K562 (cell line): ENCODE measurements at regions not wholly inside any gene's neighbourhood (a gene's known extent, or its start where the extent isn't known, plus 50 kb on each side); places are given as distances from the start of the nearest gene placed in this dataset.

ENCODE experiments used
- ATAC-seq: fragments of 200-7000 bp; cut with Tn5 transposase; 3 replicates; pipeline ENCODE4 v1.9.1; 2020; ENCODE audit warnings: moderate library complexity
- BruUV-seq: library from RNA; stranded (reverse); fragments of 400-500 nt; replicated peaks from 2 replicates; lab custom pipeline; 2021; lab: Mats Ljungman, UMichigan
- CTCF ChIA-PET: fragments of 300-600 bp; formaldehyde crosslinking; extraction: SDS; loops from one replicate; lab custom pipeline; 2021; ENCODE audit warnings: low intra/inter-chr PET ratio; lab: Yijun Ruan, JAX
- POLR2A ChIA-PET: fragments of 300-600, 350-650 bp; sonication (Branson Sonifier 250); formaldehyde crosslinking; extraction: SDS; loops from one replicate; lab custom pipeline; 2021; ENCODE audit warnings: antibody characterized with exemption, inconsistent platforms; lab: Yijun Ruan, JAX
- DNase-seq, 4 experiments: peaks; one replicate each; pipeline versions ENCODE4 v3.0.0 to v3.0.0-alpha.2; 2011 to 2018; ENCODE audit warnings: low spot score in 3 of 4, mixed read lengths in 3 of 4; ENCODE audit errors: extremely low read depth in 1 of 4
- FAIRE-seq: peaks from 2 replicates; lab custom pipeline; 2011; peaks lifted over from hg19 to GRCh38; lab: Jason Lieb, UNC
- H2AFZ ChIP-seq: 2 replicates; pipeline ENCODE4 v1.6.0; 2011; ENCODE audit warnings: low read depth, low read length, control low read depth, inconsistent platforms
- H3K27ac ChIP-seq: fragments of 200-600 bp; 3 replicates; pipeline ENCODE4 v1.8.0; 2011; ENCODE audit warnings: low read depth, mild to moderate bottlenecking, control low read depth, inconsistent platforms, low read length, moderate library complexity, mixed read lengths; ENCODE audit errors: extremely low read depth
- H3K27me3 ChIP-seq, 2 experiments: fragments of 300-600 bp in 1 of 2; 2 replicates in 1 of 2; 3 replicates in 1 of 2; pipeline versions ENCODE4 v1.6.0 to v1.8.0; 2011; ENCODE audit warnings: inconsistent platforms in 2 of 2, low read length in 2 of 2, mild to moderate bottlenecking in 1 of 2, mixed read lengths in 1 of 2, moderate library complexity in 1 of 2; ENCODE audit not compliant: control insufficient read depth in 2 of 2, insufficient read depth in 2 of 2
- H3K36me3 ChIP-seq: fragments of 300-600 bp; 3 replicates; pipeline ENCODE4 v1.8.0; 2011; ENCODE audit warnings: mild to moderate bottlenecking, low read length, inconsistent platforms; ENCODE audit not compliant: control insufficient read depth, insufficient read depth
- H3K4me1 ChIP-seq, 2 experiments: fragments of 200-600 bp in 1 of 2; replicated peaks in 1 of 2; 2 replicates in 1 of 2; 3 replicates in 1 of 2; pipeline versions ENCODE4 v1.5.1 to v1.8.0; 2011; ENCODE audit warnings: inconsistent platforms in 2 of 2, low read length in 2 of 2, mild to moderate bottlenecking in 1 of 2, mixed read lengths in 1 of 2, moderate library complexity in 1 of 2; ENCODE audit not compliant: control insufficient read depth in 2 of 2, insufficient read depth in 2 of 2
- H3K4me2 ChIP-seq: 2 replicates; pipeline ENCODE4 v1.6.1; 2011; ENCODE audit warnings: low read length, control low read depth, inconsistent platforms, mixed read lengths; ENCODE audit not compliant: insufficient read depth
- H3K4me3 ChIP-seq: fragments of 200-600 bp; sonication (generic), shearing (Covaris generic); 2 replicates; pipeline ENCODE4 v1.5.1; 2016; ENCODE audit warnings: control low read depth, inconsistent platforms
- H3K79me2 ChIP-seq: fragments of 200-600 bp; 3 replicates; pipeline ENCODE4 v1.8.0; 2011; ENCODE audit warnings: low read length, inconsistent platforms; ENCODE audit not compliant: control insufficient read depth, insufficient read depth
- H3K9ac ChIP-seq, 2 experiments: 2 replicates each; pipeline versions ENCODE4 v1.6.0 to v1.6.1; 2011; ENCODE audit warnings: low read depth in 2 of 2, low read length in 2 of 2, control low read depth in 1 of 2, inconsistent platforms in 1 of 2, mild to moderate bottlenecking in 1 of 2, mixed read lengths in 1 of 2; ENCODE audit not compliant: insufficient read depth in 1 of 2
- H3K9me1 ChIP-seq: one replicate; pipeline ENCODE4 v1.6.0; 2011; ENCODE audit warnings: inconsistent platforms, mild to moderate bottlenecking, low read length, moderate library complexity; ENCODE audit not compliant: control insufficient read depth, insufficient read depth
- H3K9me3 ChIP-seq: replicated peaks from 2 replicates; pipeline ENCODE4 v1.5.1; 2011; ENCODE audit warnings: low read depth, low read length, inconsistent platforms; ENCODE audit not compliant: control insufficient read depth, insufficient read depth
- H4K20me1 ChIP-seq: replicated peaks from 2 replicates; pipeline ENCODE4 v1.6.1; 2011; ENCODE audit warnings: low read length, inconsistent platforms, mixed read lengths; ENCODE audit not compliant: control insufficient read depth, insufficient read depth
- DPF2 ChIP-seq: fragments of 450-650 bp; IDR thresholded peaks from 2 replicates; pipeline ENCODE4 v1.6.1; 2016
- ERF ChIP-seq: fragments of 450-650 bp; formaldehyde crosslinking; IDR thresholded peaks from 2 replicates; pipeline ENCODE4 v1.4.0; 2020; ENCODE audit warnings: mild to moderate bottlenecking, mixed read lengths
- NCOA1 ChIP-seq: fragments of 450-650 bp; IDR thresholded peaks from 2 replicates; pipeline ENCODE4 v1.6.1; 2016; ENCODE audit warnings: low read depth
- POLR2H ChIP-seq: IDR thresholded peaks from 2 replicates; pipeline ENCODE4 v1.6.1; 2016; ENCODE audit warnings: missing genetic modification characterization, low read depth, mild to moderate bottlenecking, control low read depth, missing compliant biosample characterization, moderate library complexity
- SNIP1 ChIP-seq: fragments of 450-650 bp; IDR thresholded peaks from 2 replicates; pipeline ENCODE4 v1.7.1; 2017; ENCODE audit warnings: low read depth, mild to moderate bottlenecking
- TOE1 ChIP-seq, 2 experiments: fragments of 450-650 bp in 1 of 2; sonication (generic) in 1 of 2; formaldehyde crosslinking in 1 of 2; IDR thresholded peaks; 2 replicates each; pipeline versions ENCODE4 v1.7.1 to v1.8.0; 2016 to 2022; ENCODE audit warnings: borderline replicate concordance in 2 of 2, mild to moderate bottlenecking in 2 of 2, antibody characterized with exemption in 1 of 2, inconsistent platforms in 1 of 2, low read depth in 1 of 2, missing genetic modification reagents in 1 of 2, moderate library complexity in 1 of 2
- WHSC1 ChIP-seq: IDR thresholded peaks from one replicate; pipeline ENCODE4 v1.6.1; 2012; ENCODE audit warnings: low read length, control low read depth, inconsistent platforms
- ZNF263 ChIP-seq: sonication (generic); formaldehyde crosslinking; IDR thresholded peaks from 2 replicates; pipeline ENCODE4 v1.8.0; 2022; ENCODE audit warnings: mild to moderate bottlenecking, missing genetic modification reagents, borderline replicate concordance
- ZNF696 ChIP-seq: fragments of 250-450 bp; sonication (Bioruptor Pico); conservative IDR thresholded peaks from 2 replicates; pipeline ENCODE4 v1.4.0; 2020; ENCODE audit warnings: mild to moderate bottlenecking, moderate library complexity
- WGBS: fragments of 100-300 bp; shearing (Covaris generic); methylation state at CpG from one replicate; pipeline ENCODE4 v1.1.6; 2016; ENCODE audit warnings: low coverage, mixed read lengths; ENCODE audit not compliant: insufficient coverage; ENCODE audit errors: missing lambda C conversion rate; 5-methylcytosine and 5-hydroxymethylcytosine counted together
- in situ Hi-C: fragments of 300-500 bp; cut with MboI; formaldehyde crosslinking; loops from 4 replicates; pipeline ENCODE4 v1.15.0; 2018; ENCODE audit warnings: inconsistent platforms, mixed read lengths
- intact Hi-C: fragments of 100-400 bp; cut with micrococcal nuclease; formaldehyde crosslinking; loops from 2 replicates; pipeline ENCODE4 v1.14.2; 2022
- TF ChIP-seq, protein P1 (sequence below): conservative IDR thresholded peaks from 2 replicates; pipeline ENCODE4 v1.6.1; 2011; ENCODE audit warnings: low read depth, mild to moderate bottlenecking, low read length; ENCODE audit not compliant: control insufficient read depth
- TF ChIP-seq, protein P2 (sequence below): fragments of 200-600 bp; sonication (generic); IDR thresholded peaks from one replicate; pipeline ENCODE4 v1.6.1; 2012; ENCODE audit warnings: mild to moderate bottlenecking, low read depth, low read length, inconsistent platforms

DNA sequence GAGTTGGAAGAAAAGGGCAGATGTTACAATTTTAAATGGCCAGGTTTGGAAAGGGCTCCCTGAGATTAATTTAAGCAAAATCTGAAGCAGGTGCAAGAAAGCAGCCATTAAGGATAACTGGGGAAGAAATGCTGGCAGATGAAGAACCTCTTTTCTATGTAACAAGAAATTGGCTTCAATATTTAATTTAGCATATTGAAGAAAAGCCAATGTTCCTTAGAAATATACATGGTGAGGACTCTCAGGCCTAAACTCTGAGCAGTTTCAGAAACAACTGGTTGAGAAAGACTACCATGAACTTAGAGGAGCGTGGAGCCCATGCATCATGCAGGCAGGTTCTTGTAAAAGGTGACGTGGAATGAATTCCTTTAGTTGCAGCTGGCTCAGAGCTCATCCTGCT, 152.8 kb downstream of the LRIG3 start:
- intact Hi-C loops: no loop called here

More for the DNA sequence above, 152.8 kb downstream of the LRIG3 start:
- no peaks in the 10 kb centered on the region for H3K9me3 ChIP-seq
- H3K27ac ChIP-seq: no peak overlapping the region
- CTCF ChIA-PET: no interaction called here
- no peak overlapping the region for H2AFZ ChIP-seq
- DNase-seq (no peak), ATAC-seq (no peak), FAIRE-seq (no peak)
- no peaks in the 10 kb centered on the region for H3K79me2 ChIP-seq
- H3K36me3 ChIP-seq: no peaks in the 10 kb centered on the region
- no peak overlapping the region for H3K9ac ChIP-seq
- no peaks in the 10 kb centered on the region for H4K20me1 ChIP-seq
- 0% methylated on average over 2 of the region's 2 CpGs for WGBS
- BruUV-seq: no TSS peak
- H3K27me3 ChIP-seq: no peaks in the 10 kb centered on the region
- no peaks in the 10 kb centered on the region for H3K4me1 ChIP-seq
- H3K4me3 ChIP-seq: no peak overlapping the region
- H3K9me1 ChIP-seq: no peaks in the 10 kb centered on the region
- in situ Hi-C loops: no loop called here
- H3K4me2 ChIP-seq: no peak overlapping the region
- POLR2A ChIA-PET: no interaction called here
- no peak for TF ChIP-seq ZNF263
- TF ChIP-seq, protein P1, sequence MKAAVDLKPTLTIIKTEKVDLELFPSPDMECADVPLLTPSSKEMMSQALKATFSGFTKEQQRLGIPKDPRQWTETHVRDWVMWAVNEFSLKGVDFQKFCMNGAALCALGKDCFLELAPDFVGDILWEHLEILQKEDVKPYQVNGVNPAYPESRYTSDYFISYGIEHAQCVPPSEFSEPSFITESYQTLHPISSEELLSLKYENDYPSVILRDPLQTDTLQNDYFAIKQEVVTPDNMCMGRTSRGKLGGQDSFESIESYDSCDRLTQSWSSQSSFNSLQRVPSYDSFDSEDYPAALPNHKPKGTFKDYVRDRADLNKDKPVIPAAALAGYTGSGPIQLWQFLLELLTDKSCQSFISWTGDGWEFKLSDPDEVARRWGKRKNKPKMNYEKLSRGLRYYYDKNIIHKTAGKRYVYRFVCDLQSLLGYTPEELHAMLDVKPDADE: no peak
- no peak for TF ChIP-seq WHSC1
- no peak for TF ChIP-seq NCOA1
- no peak for TF ChIP-seq ZNF696 (CRISPR knock-in tag)
- TF ChIP-seq POLR2H (tag): no peak
- TF ChIP-seq, protein P2, sequence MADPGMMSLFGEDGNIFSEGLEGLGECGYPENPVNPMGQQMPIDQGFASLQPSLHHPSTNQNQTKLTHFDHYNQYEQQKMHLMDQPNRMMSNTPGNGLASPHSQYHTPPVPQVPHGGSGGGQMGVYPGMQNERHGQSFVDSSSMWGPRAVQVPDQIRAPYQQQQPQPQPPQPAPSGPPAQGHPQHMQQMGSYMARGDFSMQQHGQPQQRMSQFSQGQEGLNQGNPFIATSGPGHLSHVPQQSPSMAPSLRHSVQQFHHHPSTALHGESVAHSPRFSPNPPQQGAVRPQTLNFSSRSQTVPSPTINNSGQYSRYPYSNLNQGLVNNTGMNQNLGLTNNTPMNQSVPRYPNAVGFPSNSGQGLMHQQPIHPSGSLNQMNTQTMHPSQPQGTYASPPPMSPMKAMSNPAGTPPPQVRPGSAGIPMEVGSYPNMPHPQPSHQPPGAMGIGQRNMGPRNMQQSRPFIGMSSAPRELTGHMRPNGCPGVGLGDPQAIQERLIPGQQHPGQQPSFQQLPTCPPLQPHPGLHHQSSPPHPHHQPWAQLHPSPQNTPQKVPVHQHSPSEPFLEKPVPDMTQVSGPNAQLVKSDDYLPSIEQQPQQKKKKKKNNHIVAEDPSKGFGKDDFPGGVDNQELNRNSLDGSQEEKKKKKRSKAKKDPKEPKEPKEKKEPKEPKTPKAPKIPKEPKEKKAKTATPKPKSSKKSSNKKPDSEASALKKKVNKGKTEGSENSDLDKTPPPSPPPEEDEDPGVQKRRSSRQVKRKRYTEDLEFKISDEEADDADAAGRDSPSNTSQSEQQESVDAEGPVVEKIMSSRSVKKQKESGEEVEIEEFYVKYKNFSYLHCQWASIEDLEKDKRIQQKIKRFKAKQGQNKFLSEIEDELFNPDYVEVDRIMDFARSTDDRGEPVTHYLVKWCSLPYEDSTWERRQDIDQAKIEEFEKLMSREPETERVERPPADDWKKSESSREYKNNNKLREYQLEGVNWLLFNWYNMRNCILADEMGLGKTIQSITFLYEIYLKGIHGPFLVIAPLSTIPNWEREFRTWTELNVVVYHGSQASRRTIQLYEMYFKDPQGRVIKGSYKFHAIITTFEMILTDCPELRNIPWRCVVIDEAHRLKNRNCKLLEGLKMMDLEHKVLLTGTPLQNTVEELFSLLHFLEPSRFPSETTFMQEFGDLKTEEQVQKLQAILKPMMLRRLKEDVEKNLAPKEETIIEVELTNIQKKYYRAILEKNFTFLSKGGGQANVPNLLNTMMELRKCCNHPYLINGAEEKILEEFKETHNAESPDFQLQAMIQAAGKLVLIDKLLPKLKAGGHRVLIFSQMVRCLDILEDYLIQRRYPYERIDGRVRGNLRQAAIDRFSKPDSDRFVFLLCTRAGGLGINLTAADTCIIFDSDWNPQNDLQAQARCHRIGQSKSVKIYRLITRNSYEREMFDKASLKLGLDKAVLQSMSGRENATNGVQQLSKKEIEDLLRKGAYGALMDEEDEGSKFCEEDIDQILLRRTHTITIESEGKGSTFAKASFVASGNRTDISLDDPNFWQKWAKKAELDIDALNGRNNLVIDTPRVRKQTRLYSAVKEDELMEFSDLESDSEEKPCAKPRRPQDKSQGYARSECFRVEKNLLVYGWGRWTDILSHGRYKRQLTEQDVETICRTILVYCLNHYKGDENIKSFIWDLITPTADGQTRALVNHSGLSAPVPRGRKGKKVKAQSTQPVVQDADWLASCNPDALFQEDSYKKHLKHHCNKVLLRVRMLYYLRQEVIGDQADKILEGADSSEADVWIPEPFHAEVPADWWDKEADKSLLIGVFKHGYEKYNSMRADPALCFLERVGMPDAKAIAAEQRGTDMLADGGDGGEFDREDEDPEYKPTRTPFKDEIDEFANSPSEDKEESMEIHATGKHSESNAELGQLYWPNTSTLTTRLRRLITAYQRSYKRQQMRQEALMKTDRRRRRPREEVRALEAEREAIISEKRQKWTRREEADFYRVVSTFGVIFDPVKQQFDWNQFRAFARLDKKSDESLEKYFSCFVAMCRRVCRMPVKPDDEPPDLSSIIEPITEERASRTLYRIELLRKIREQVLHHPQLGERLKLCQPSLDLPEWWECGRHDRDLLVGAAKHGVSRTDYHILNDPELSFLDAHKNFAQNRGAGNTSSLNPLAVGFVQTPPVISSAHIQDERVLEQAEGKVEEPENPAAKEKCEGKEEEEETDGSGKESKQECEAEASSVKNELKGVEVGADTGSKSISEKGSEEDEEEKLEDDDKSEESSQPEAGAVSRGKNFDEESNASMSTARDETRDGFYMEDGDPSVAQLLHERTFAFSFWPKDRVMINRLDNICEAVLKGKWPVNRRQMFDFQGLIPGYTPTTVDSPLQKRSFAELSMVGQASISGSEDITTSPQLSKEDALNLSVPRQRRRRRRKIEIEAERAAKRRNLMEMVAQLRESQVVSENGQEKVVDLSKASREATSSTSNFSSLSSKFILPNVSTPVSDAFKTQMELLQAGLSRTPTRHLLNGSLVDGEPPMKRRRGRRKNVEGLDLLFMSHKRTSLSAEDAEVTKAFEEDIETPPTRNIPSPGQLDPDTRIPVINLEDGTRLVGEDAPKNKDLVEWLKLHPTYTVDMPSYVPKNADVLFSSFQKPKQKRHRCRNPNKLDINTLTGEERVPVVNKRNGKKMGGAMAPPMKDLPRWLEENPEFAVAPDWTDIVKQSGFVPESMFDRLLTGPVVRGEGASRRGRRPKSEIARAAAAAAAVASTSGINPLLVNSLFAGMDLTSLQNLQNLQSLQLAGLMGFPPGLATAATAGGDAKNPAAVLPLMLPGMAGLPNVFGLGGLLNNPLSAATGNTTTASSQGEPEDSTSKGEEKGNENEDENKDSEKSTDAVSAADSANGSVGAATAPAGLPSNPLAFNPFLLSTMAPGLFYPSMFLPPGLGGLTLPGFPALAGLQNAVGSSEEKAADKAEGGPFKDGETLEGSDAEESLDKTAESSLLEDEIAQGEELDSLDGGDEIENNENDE: no peak
- TF ChIP-seq DPF2: no peak
- no peak for TF ChIP-seq TOE1 (IDR thresholded peaks at IDR 0.05; ENCODE audit: borderline replicate concordance)
- TF ChIP-seq TOE1 (CRISPR knock-in tag; IDR thresholded peaks at IDR 0.05; ENCODE audit: borderline replicate concordance, low read depth): no peak
- no peak for TF ChIP-seq ERF (CRISPR knock-in tag)
- no peak for TF ChIP-seq SNIP1
